GM21526 (cell line): ENCODE measurements at regions not wholly inside any gene's neighbourhood (a gene's known extent, or its start where the extent isn't known, plus 50 kb on each side); places are given as distances from the start of the nearest gene placed in this dataset.

Source experiments
- ATAC-seq: cut with Tn5 transposase; IDR thresholded peaks from one replicate; pipeline ENCODE4 v1.9.1; 2021; ENCODE audit warnings: moderate library complexity; ENCODE audit not compliant: unreplicated experiment, low FRiP score

DNA sequence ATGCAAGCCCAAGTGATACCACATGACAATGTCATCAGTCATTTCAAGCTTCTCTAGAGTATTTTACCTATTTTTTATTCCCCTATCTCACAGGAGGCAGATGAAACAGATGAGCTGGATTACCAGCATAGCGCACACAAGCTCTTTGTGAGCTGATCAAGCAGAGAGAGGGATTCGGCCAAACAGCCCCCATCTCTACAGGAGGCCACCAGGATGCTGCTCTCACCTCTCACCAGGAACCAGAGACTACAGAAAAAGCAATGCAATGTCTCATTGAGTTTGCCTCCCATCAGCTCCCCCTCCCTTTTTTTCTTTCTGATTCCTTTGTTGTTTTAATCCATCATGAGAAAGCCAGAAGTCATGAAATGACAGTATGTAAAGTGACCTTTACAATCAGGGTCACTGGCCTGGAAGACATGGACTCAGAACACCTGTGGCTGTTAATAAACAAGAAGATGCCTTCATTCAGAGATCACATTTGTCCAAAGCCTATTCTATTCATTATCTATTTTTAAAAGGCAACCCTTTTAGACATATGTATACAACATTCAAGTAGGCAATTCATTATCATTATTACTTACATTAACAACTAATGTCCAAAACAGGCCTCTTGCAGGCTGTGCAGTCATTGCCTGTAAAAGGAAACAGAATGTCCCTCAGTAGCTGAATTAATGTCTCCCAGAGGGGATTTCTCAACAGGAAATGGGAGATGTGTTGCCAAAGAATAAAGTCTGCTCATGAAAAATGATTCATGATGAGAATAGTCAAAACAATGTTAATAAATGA, 656.6 kb downstream of the TBC1D4 start:
- no peak for ATAC-seq

DNA sequence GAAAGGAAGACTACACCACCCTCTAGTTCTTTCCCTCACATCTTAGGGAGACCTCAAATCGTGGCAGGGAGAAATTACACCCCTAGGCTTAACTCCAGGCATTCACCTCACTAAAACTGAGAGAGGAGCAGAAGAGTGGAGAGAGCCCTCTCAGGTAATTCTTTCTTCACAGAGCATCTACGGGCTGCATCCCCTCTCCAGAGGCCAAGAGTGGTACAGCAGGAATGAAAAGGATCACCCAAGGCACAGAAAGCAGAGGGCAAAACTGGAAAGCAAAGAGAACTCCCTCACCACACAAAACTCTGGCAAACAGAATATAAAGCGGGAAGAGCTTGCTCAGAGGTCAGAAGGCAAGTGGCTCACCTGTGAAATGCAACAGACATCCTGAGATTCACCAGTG, 661.2 kb downstream of the TBC1D4 start:
- ATAC-seq: no peak

DNA sequence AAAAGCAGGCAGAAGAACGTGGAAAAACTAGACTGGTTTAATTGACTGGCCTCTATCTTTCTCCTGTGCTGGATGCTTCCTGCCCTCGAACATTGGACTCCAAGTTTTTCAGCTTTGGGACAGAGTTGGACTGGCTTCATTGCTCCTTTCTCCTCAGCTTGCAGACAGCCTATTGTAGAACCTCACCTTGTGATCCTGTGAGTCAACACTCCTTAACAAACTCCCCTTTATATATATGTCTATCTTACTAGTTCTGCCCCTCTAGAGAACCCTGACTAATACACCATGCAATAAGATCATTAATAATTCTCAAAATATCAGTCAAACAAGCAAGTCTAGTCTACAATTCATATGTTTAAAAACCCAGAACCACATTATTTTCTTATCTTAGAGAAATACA, 662.4 kb downstream of the TBC1D4 start:
- no peak for ATAC-seq

DNA sequence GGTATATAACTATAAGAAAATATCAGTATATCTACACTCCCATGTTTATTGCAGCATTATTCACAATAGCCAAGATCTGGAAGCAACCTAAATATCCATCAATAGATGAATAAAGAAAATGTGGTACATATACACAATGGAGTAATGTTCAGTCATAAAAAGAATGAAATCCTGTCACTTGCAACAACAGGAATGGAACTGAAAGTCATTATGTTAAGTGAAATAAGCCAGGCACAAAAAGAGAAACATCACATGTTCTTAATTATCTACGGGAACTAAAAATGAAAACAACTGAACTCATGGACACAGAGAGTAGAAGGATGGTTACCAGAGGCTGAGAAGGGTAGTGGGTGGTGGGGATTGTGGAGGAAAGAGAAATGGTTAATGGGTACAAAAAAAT, 665.2 kb downstream of the TBC1D4 start:
- no peak for ATAC-seq

DNA sequence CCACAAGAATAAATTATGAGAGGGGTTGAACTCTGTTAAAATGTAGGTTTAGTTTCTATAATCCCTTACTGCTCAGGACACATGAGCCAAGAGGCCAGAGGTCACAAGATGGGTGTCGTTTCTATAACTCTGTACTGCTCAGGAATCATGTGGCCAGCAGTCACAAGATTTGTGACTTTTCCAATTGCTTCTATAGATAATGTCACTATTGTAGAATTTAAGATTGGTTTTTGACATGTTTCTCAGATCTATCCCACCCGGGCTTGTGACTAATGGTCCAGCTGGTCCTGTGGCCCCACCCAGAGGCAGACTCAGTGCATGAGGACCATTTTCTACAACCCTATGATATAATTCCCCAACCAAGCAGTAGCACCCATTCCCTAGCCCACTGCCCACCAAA, 662.0 kb upstream of the KLF12 start:
- ATAC-seq: no peak

DNA sequence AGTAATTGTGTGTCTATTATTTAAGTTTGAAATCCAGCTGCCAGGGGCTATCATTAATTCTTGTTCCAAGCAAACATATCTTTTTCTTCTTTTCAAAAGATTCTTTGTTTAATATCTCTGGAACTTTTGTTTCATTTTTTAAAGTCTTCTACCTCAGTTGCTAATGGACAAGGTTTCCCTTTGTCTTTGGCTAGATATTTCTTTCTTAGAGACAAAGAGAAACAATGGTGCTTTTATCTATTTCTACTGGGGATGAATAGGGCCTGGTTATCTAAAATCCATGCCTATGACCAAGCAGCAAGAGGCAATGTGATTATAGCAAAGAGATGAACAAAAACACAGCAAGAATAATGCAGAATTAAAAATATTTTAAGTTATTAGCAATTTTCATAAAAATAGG, 661.3 kb upstream of the KLF12 start:
- no peak for ATAC-seq

DNA sequence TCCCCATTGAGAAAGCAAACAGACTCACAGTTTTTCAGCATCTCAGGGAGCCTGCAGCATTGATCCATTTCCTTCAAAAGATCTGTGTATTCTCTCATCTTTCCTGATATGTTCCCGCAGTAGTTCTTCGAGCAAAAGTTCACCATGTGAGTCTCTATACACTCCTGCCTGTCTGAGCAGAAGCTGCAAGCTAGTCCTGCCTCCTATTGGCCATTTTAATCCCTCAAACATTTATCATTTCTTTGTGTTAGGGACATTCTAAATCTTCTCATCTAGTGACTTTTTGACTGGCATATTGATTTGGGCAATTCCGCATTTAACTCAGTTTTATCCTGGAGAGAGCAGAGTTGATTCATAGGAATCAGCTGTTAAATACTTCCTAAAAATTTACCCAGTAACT, 660.4 kb upstream of the KLF12 start:
- ATAC-seq: no peak

DNA sequence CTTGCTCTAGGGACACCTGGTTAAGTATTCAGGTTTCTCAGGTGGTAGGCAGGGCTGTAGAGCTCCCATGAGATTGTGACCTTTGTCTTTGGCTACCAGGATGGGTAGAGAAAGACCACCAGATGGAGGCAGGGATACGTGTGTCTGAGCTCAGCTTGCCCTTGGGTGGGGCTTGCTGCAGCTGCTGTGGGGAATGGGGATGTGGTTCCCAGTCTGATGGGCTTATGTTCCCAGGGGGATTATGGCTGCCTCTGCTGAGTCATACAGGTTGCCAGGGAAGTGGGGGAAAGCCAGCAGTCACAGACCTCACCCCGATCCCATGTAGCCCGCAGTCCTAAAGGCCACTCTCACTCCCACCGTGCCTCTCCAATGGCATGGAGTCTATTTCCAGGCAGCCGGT, 659.9 kb upstream of the KLF12 start:
- no peak for ATAC-seq

DNA sequence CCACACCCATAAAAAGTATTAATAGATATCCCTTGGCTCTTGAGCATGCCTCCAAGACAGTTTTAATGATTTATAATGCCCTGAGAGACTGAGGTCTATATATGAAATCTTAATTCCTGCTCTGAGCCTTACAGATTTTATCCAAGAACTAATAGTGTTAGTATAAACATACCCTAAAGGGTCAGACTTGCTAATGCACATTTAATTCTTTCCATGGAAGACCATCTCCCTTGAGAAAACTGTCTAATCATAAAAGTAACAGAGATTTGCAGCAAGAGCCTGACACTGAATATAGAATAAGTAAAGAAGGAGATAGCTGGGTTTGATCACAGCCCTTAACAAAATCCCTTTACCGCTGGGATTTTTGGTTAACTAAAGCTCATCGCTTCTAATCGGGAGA, 650.8 kb upstream of the KLF12 start:
- no peak for ATAC-seq

DNA sequence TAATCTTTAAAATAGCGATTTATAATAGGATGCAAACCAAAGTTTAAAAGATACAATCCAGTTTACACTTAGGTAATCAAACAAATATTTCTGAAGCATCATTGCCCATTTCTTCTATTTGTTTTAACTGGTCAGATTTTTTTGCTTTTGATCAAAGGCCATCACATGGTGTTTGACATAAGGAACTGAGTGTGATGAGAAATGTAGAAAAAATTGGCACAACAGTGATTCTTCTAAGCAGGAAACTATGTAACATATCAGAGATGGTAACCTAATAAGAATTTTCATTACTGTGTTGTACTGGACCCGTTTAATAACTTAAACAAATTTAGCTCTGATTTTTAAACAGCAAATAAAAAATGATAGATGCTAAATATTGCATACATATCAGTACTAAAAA, 644.7 kb upstream of the KLF12 start:
- no peak for ATAC-seq

DNA sequence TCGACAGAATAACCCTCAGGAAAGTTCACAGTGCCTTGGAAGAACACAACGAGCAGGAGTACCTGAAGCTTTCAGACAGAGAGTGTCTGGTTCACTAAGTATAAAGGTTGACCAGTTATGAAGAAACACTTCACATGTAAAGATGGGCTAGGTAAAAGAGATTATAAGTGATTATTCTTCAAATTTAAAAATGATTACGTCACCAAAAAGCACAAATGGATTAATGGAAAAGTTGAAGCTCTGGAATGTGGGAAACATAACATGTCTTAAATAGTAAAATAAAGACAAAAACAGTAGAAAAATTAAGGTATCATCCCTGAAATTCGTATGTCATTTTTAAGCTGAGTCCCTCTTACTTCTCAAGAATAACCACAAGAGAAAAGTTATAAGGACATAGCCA, 643.9 kb upstream of the KLF12 start:
- no peak for ATAC-seq

DNA sequence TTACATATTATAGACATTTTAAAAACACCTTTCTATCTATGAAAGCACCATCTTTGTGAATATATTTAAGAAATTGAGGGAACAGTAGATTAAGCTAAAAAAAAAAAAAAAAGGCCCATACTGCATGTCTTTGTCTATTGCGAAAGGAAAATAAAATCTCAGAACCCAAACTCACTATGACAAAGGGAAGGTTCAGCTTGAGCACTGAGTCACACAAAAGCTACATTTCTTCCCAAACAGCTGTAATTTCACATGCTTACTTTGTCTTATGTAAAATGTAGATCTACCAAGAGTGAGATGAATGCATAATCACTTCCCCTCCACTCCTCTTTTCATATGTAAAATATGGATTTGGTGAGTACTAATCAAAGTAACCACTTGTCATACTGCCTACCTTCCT, 640.1 kb upstream of the KLF12 start:
- no peak for ATAC-seq

DNA sequence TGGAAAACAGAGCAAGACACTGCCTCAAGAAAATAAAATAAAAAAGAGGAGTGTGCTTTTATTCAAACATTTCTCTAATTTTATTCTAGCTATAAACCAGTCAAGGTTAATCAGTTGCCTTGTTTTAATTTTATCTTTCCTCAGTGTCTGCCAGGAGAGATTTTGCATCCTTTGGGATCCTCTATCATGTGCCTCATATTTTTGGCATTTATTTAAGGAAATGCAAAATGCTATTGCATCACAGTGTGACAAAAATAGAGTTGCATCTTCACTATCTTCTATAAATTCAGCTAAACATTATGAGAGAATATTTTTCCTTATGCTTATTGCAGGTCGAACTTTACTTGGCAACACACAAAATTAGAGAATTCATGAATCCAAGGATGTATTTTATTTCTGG, 639.0 kb upstream of the KLF12 start:
- ATAC-seq: no peak

DNA sequence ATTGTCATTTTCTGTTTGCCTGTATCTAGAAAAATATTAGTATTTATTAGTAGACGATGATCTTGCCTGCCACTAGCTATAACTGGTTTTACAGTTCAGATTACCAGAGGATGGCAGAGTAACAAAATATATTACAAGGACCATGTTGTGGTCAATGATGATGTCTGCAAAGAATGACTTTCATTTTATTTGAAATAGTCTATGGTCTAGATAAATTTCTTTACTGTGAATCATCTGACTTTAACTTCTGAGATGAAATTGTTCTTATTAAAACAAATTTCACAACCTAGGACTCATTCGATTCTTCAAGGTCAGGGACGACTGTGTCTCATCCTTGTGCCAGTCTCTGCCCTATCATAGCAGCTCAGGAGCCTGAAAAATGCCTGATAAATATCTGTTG, 637.8 kb upstream of the KLF12 start:
- ATAC-seq: no peak

DNA sequence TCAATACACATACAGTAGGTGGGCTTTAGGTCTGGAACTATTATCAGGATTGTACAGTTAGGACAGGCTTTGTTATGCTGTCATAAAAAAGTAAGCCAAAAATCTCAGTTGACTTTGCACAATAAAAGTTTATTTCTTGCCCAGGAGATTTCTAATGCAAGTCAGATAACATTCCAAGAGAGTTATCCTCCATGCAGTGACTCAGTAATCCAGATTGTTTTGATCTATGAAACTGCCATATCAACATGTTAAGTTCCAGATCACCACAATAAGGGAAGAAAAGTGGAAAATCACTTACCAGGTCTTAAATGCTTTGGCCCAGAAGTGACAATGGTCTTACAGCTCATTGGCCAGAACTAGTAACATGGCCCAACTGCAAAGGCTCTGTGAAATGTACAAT, 636.2 kb upstream of the KLF12 start:
- ATAC-seq: no peak

DNA sequence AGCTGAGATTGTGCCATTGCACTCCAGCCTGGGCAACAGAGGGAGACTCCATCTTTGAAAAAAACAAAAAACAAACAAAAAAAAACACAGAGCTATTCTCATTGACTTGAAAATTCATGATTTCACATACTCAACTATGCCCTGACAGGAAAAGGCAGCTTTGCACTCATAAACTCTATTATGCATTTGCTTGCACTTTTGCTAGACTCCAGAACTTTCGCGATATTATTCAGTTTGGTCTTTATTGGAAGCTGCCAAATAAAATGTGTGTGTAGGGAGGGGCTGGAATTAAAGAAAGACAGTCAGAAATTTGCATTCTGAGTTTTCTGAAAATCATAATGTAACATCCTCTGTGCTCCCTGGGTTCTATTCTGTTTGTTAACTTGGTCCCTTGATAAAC, 635.1 kb upstream of the KLF12 start:
- no peak for ATAC-seq

DNA sequence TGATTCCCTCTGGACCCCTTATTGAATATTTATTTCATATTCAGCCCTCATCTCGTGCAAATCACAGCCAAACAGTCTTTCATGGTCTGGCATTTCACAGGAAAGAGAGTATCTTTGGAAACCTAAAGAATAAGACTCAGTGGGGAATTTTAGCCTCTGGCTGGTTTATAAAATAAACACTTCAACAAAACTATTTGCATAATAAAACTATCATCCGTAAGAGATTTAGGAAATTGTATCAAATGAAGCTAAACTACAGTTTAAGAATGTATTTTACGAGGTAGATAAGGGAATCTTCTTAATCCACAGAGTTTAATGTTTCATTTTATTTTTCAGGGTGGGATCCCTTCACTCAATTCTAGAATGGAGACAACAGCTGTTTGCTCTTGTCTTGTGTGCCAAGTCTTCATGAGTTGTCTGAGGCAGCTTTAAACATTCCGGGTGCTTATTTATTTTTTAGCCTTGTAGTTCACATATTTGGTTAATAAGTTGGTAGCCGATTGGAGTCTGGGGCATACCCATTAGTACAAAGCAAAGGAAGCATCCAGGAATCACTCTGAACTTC, 634.4 kb upstream of the KLF12 start:
- no peak for ATAC-seq

DNA sequence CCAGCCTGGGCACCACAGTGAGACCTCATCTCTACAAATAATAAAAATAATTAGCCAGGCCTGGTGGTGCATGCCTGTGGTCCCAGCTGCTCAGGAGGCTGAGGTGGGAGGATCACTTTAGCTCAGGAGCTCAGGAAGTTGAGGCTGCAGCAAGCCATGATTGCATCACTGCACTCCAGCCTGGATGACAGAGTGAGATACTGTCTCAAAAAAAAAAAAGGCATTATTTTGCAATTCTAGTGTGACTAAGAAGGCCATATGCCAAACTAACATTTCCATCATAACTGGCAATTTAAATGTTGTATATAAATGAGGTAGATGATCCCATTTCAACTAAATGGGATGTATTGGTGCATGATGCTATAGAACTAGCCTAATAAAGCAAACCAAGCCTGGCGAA, 632.8 kb upstream of the KLF12 start:
- ATAC-seq: no peak

DNA sequence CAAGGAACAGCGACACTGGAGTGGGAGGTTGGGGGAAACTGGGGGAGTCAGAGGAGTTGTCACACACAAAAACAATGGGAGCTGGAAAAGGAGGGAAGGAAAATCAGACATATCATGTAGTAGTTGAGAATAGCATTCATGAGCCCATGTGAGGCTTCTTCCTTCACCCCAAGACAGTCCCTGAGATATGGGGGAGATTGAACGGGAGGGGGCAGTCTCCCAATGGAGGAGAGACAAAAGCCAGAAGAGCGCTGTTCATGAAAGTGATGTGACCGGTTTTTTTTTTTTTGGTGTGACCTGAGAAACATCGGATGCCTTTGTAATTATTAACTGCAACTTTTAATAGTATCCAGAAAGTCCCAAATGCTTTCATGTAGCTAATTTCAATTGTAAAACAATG, 631.8 kb upstream of the KLF12 start:
- no peak for ATAC-seq

DNA sequence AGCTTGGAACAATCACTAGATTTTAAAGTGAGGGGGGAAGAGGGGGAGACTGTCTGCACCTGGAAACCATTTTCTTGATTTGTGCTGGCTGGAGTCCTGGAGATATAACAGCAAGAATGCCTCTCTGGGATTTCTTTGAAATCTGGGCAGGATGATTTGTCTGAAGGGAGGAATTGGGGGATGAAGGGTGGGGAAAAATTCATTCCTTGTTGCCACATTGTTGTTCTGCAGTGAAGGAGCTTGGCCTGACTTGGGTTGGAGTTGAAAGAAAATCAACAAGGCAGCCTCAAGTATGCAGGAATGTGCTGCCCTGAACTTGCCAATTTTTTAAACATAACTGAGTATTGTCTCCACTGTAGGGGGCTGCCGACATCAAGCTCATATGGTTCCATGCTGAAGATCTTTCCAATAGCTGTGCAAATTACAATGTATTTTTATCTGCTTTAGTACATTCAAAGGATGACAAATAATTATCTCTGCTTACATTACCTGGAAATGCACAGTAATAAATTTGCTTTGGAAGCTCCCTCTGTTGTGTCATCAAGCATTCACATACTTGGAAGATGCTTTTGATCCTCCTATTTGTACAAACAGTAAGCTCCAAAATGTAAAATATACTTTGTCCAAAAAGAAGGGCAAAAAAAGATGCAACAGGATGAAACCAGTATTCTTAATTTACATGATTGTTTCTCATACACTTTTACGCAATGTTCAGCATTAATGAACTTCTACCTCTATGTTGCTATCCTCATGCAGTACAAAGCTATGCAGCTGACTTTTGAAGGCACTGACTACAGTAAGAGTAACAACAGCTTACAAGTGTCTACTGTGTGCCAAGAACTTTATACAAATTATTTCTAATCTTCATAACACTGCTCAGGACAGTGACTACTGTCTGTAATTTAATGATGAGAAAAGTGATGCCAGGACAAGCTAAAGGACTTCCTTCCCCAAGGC, 627.9 kb upstream of the KLF12 start:
- ATAC-seq: no peak

DNA sequence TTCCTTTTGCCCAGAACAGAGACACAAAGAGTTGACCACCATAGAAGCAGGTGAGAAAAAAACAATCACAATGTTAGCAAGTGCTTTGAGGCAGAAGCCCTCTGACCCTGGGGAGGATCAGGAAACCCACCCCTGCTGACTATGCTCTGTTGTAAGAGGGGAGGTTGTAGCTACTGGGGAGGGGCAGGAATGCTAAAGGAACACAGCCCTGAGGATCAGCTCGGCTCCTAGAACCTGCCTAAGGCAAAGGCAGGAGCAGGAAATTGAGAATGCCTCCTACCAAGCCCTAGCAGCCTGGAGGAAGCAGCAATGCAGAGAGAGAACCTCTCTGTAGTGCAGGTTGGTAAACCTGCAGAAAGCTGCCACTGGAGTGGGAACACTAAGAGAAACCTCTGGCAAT, 624.0 kb upstream of the KLF12 start:
- no peak for ATAC-seq

DNA sequence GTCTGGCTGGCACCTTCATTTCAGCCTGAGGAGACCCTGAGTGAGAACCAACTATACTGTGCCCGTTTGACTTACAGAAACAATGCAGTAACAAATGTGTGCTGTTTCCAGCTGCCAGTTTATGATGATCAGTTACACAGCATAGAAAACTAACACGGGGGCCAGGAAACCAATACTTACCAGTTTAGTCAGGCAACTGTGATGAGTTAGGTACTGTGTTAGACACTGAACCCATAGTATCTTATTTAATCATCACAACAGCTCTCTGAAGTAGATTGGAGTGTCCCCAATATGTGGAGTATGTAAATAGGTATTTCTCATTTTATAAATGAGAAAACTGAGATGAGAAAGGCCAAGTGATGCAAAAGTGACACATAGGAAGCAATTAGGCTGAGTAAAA, 620.9 kb upstream of the KLF12 start:
- no peak for ATAC-seq
